ENCODE measurements at regions not wholly inside any gene's neighbourhood (a gene's known extent, or its start where the extent isn't known, plus 50 kb on each side); places are given as distances from the start of the nearest gene placed in this dataset.

- no peaks in the 10 kb centered on the region for H3K9me3 ChIP-seq (ENCODE audit: control insufficient read depth, low read length, poor library complexity, severe bottlenecking)
- no peak for ATAC-seq
- Mint-ChIP-seq H3K27me3 (no peaks in the 10 kb centered on the region), H3K4me1 (no peaks in the 10 kb centered on the region), H3K27ac (no peak overlapping the region), H3K4me3 (no peak overlapping the region), H3K36me3 (ENCODE audit: low read depth) (no peaks in the 10 kb centered on the region)
- no peak for DNase-seq
These were observed 443.4 kb upstream of the CDH19 start for GRCh38 chr18:67047334-67047733.

DNA sequence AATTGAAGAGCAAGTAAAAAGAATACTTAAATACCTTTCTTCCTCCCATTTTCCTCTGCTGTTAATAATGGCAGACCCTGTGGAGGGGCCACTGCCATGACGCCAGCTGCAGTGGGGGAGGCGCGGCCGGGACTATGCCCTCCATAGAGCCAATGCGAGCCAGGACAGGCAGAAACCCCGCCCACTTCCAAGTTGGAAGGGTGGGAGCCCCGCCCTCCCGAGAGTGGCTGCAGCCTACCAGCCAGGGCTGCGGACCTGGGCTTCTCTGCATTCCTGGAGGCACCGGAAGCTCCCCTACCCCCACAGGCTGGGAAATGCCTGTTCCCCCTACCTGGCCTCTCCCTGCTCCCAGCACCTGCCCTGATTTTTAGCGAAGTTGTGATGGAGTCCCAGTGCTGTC, 439.4 kb upstream of the CDH19 start:
- no peak for ATAC-seq
- no peak for DNase-seq
- H3K9me3 ChIP-seq (ENCODE audit: control insufficient read depth, low read length, poor library complexity, severe bottlenecking): no peaks in the 10 kb centered on the region
- Mint-ChIP-seq H3K4me3 (no peak overlapping the region), H3K27me3 (no peaks in the 10 kb centered on the region), H3K4me1 (no peaks in the 10 kb centered on the region), H3K27ac (no peak overlapping the region), H3K36me3 (ENCODE audit: low read depth) (no peaks in the 10 kb centered on the region)

DNA sequence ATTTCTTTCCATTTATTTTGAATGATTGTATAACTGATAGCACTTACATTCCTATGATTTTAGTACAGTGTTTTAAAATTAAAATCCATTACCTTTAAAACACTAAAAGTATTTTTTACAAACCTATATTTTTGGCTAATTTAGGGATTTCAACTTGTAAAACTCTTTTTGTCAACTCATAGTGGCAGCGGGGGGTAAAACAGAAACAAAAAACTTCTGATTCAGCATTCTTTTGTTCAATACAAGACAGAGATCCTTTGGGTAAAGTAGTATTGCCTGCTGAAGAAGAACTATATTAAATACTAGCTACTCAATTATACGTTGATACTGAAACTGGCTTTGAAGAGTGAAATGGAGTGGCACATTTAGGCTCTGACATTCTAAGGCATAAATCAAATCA, 437.4 kb upstream of the CDH19 start:
- Mint-ChIP-seq H3K4me3 (no peak overlapping the region), H3K27me3 (no peaks in the 10 kb centered on the region), H3K4me1 (no peaks in the 10 kb centered on the region), H3K27ac (no peak overlapping the region), H3K36me3 (ENCODE audit: low read depth) (no peaks in the 10 kb centered on the region)
- H3K9me3 ChIP-seq (ENCODE audit: control insufficient read depth, low read length, poor library complexity, severe bottlenecking): no peaks in the 10 kb centered on the region
- DNase-seq (no peak), ATAC-seq (no peak)

DNA sequence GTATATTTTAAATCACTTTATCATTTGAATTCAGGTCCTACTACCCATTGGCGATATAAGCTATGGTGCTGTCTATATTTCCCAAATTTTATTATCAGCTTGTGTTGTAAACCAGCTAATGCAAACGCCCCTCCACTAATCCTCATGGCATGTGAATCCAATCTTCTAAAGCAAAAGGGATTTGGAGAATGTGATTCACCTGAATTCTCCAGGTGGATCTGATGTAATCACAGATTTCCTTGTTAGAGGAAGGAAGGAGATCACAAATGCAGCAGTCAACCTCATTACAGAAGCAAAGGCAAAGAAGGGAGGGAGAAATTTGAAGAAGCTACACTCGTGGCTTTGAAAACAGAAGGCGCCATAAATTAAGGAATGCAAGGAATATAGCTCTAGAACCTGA, 431.1 kb upstream of the CDH19 start:
- H3K36me3 Mint-ChIP-seq (ENCODE audit: low read depth): no peaks in the 10 kb centered on the region
- no peak overlapping the region for H3K4me3 Mint-ChIP-seq
- DNase-seq: no peak
- H3K27me3 Mint-ChIP-seq: no peaks in the 10 kb centered on the region
- no peaks in the 10 kb centered on the region for H3K4me1 Mint-ChIP-seq
- H3K9me3 ChIP-seq (ENCODE audit: control insufficient read depth, low read length, poor library complexity, severe bottlenecking): no peaks in the 10 kb centered on the region
- ATAC-seq: no peak
- H3K27ac Mint-ChIP-seq: no peak overlapping the region

DNA sequence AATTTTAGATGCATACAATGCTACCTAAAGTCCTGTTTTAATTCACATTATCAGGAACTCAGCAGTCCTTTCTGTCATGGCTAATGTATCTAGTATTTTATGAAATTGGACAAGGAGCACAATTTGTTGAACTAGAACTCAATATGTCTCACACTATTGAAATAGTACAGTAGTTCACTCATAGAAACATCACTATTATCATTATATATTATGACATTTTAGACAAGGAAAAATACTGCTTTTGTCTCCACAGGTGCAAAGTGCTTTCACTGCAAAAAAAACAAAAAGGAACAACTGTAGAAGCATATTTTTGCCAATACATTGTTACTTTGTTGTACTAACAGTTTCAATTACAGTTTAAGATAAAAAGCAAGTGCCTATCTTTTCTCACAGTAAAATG, 419.2 kb upstream of the CDH19 start:
- Mint-ChIP-seq H3K4me1 (no peaks in the 10 kb centered on the region), H3K27me3 (no peaks in the 10 kb centered on the region), H3K27ac (no peak overlapping the region), H3K36me3 (ENCODE audit: low read depth) (no peaks in the 10 kb centered on the region), H3K4me3 (no peak overlapping the region)
- DNase-seq (no peak), ATAC-seq (no peak)
- H3K9me3 ChIP-seq (ENCODE audit: control insufficient read depth, low read length, poor library complexity, severe bottlenecking): no peaks in the 10 kb centered on the region

GRCh38 chr18:67010919-67011318, 407.0 kb upstream of the CDH19 start:
- Mint-ChIP-seq H3K27ac (no peak overlapping the region), H3K27me3 (no peaks in the 10 kb centered on the region), H3K4me3 (no peak overlapping the region), H3K4me1 (no peaks in the 10 kb centered on the region), H3K36me3 (ENCODE audit: low read depth) (no peaks in the 10 kb centered on the region)
- ATAC-seq: no peak
- no peak for DNase-seq
- H3K9me3 ChIP-seq (ENCODE audit: control insufficient read depth, low read length, poor library complexity, severe bottlenecking): no peaks in the 10 kb centered on the region

DNA sequence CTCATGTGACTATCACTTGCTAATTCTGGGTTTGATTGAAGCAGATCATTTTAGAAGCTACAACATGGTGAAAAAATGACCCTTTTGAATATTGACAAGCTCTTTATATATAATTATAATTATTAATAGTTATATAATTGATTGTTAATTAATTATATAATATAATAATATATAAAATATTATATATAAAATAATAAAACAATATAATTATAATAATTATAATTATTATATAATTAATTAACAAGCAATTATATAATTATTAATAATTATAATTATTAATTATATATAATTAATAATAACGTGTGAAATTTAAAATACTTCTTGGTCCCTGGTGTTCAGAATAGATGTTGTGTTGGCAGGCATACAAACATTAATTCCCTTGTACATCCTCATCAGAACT, 404.1 kb upstream of the CDH19 start:
- Mint-ChIP-seq H3K4me1 (no peaks in the 10 kb centered on the region), H3K27me3 (no peaks in the 10 kb centered on the region), H3K4me3 (no peak overlapping the region), H3K36me3 (ENCODE audit: low read depth) (no peaks in the 10 kb centered on the region), H3K27ac (no peak overlapping the region)
- ATAC-seq: no peak
- no peak for DNase-seq
- H3K9me3 ChIP-seq (ENCODE audit: control insufficient read depth, low read length, poor library complexity, severe bottlenecking): no peaks in the 10 kb centered on the region

DNA sequence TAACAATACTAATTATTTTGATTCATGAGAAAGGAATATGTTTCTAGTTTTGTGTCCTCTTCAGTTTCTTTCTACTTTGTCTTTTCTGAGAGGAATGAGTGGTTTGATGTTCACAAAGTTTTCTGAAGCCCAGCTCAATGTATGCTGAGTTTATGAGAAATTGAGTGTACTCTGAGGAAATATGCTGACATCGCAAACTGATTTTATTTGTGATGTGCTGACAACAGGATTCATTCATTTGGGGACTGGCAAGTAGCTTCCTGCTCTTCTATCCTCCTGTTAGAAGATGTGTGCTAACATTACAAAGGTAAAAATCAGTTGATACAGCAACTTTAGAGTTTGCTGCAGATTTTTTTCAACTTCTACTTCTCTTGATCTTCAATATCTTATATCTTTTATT, 403.2 kb upstream of the CDH19 start:
- Mint-ChIP-seq H3K27me3 (no peaks in the 10 kb centered on the region), H3K4me3 (no peak overlapping the region), H3K4me1 (no peaks in the 10 kb centered on the region), H3K36me3 (ENCODE audit: low read depth) (no peaks in the 10 kb centered on the region), H3K27ac (no peak overlapping the region)
- ATAC-seq (no peak), DNase-seq (no peak)
- H3K9me3 ChIP-seq (ENCODE audit: control insufficient read depth, low read length, poor library complexity, severe bottlenecking): no peaks in the 10 kb centered on the region

DNA sequence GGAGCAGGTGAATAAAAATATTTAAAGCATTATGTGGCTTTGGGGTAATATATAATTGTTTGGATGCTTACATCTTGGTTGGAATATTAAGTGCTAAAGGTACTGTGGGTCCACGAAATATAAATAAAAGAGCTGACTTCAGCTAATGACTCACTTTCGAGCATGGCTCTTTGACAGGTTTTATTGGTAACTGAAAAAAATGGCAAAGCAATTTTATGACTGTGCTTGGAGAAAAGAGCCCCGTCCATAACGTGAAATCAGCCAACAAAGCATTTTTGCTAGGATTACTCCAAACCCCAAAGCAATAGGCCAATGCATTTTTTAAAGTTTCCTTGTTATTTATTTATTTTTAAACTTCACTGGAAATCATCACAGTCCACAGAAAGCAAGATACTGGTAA, 397.2 kb upstream of the CDH19 start:
- Mint-ChIP-seq H3K27me3 (no peaks in the 10 kb centered on the region), H3K4me1 (no peaks in the 10 kb centered on the region), H3K27ac (no peak overlapping the region), H3K36me3 (ENCODE audit: low read depth) (no peaks in the 10 kb centered on the region), H3K4me3 (no peak overlapping the region)
- ATAC-seq (no peak), DNase-seq (no peak)
- no peaks in the 10 kb centered on the region for H3K9me3 ChIP-seq (ENCODE audit: control insufficient read depth, low read length, poor library complexity, severe bottlenecking)

GRCh38 chr18:66999003-66999402, 395.1 kb upstream of the CDH19 start:
- H3K9me3 ChIP-seq (ENCODE audit: control insufficient read depth, low read length, poor library complexity, severe bottlenecking): no peaks in the 10 kb centered on the region
- Mint-ChIP-seq H3K4me1 (no peaks in the 10 kb centered on the region), H3K4me3 (no peak overlapping the region), H3K36me3 (ENCODE audit: low read depth) (no peaks in the 10 kb centered on the region), H3K27me3 (no peaks in the 10 kb centered on the region), H3K27ac (no peak overlapping the region)
- DNase-seq: no peak
- ATAC-seq: no peak

DNA sequence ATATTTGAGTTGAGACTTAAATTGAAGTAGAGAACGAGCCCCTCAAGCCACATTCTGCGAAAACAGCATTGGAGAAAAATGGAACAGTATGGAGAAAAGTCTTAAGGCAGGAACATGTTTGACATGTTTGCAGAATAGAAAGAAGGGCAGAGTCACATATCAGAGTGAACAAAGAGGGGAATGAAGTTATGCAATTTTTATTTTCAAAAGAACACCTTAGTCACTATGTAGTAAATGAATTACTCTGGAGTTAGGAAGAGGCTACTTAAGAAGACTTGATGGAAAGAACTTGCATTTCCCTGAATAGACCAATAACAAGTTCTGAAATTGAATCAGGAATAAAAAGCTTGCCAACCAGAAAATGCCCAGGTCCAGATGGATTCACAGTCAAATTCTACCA, 391.4 kb upstream of the CDH19 start:
- DNase-seq: no peak
- H3K4me1 Mint-ChIP-seq: no peaks in the 10 kb centered on the region

GRCh38 chr18:66994790-66995189, 390.9 kb upstream of the CDH19 start:
- H3K27ac Mint-ChIP-seq: no peak overlapping the region
- no peaks in the 10 kb centered on the region for H3K9me3 ChIP-seq (ENCODE audit: control insufficient read depth, low read length, poor library complexity, severe bottlenecking)
- DNase-seq (no peak), ATAC-seq (no peak)
- no peaks in the 10 kb centered on the region for H3K4me1 Mint-ChIP-seq
- no peaks in the 10 kb centered on the region for H3K36me3 Mint-ChIP-seq (ENCODE audit: low read depth)
- no peaks in the 10 kb centered on the region for H3K27me3 Mint-ChIP-seq
- no peak overlapping the region for H3K4me3 Mint-ChIP-seq

More for the DNA sequence above, 391.4 kb upstream of the CDH19 start:
- no peak for ATAC-seq
- no peaks in the 10 kb centered on the region for H3K27me3 Mint-ChIP-seq
- no peaks in the 10 kb centered on the region for H3K9me3 ChIP-seq (ENCODE audit: control insufficient read depth, low read length, poor library complexity, severe bottlenecking)
- H3K4me3 Mint-ChIP-seq: no peak overlapping the region
- no peak overlapping the region for H3K27ac Mint-ChIP-seq
- no peaks in the 10 kb centered on the region for H3K36me3 Mint-ChIP-seq (ENCODE audit: low read depth)

DNA sequence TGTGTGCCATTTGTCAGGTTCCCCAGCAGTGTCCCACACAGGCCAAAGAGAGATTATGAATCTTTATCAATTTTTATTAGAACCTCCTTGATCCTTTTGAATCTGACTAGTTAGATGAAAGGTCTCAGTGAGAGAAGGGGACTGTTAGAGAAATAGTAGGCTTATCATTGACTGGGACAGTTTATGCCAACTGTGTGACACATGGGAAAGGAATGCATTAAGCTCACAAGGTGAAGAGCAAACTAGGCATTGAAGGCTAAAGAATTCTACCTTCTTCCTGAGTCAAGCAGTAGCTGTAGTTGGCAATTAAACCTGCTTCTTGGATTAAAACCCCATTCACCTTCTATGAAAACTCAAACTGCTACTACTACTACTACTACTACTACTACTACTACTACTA, 389.6 kb upstream of the CDH19 start:
- no peaks in the 10 kb centered on the region for H3K27me3 Mint-ChIP-seq
- H3K36me3 Mint-ChIP-seq (ENCODE audit: low read depth): no peaks in the 10 kb centered on the region
- DNase-seq (no peak), ATAC-seq (no peak)
- no peak overlapping the region for H3K27ac Mint-ChIP-seq
- no peaks in the 10 kb centered on the region for H3K4me1 Mint-ChIP-seq
- no peak overlapping the region for H3K4me3 Mint-ChIP-seq
- H3K9me3 ChIP-seq (ENCODE audit: control insufficient read depth, low read length, poor library complexity, severe bottlenecking): no peaks in the 10 kb centered on the region

DNA sequence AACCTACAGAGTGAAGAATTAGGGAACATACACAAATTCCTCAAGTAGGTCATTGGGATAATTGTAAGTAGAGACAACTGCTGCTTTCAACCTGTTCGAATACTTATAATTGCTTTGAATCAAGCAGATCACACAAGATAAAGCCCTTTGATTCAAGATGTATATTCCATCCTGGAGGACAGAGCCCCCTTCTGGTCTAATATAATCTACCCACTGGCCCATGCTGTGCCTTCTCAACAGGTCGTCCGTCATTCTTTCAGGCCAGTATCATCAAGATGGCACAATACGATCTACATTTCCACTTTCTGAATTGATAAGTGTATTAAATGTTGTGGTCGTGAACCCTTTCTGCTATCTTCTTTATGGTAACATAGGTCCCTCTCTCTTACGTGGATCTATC, 387.0 kb upstream of the CDH19 start:
- ATAC-seq (no peak), DNase-seq (no peak)
- Mint-ChIP-seq H3K4me3 (no peak overlapping the region), H3K36me3 (ENCODE audit: low read depth) (no peaks in the 10 kb centered on the region), H3K4me1 (no peaks in the 10 kb centered on the region), H3K27me3 (no peaks in the 10 kb centered on the region), H3K27ac (no peak overlapping the region)
- H3K9me3 ChIP-seq (ENCODE audit: control insufficient read depth, low read length, poor library complexity, severe bottlenecking): no peaks in the 10 kb centered on the region

- Mint-ChIP-seq H3K4me3 (no peak overlapping the region), H3K27ac (no peak overlapping the region), H3K27me3 (no peaks in the 10 kb centered on the region), H3K4me1 (no peaks in the 10 kb centered on the region), H3K36me3 (ENCODE audit: low read depth) (no peaks in the 10 kb centered on the region)
- ATAC-seq (no peak), DNase-seq (no peak)
- no peaks in the 10 kb centered on the region for H3K9me3 ChIP-seq (ENCODE audit: control insufficient read depth, low read length, poor library complexity, severe bottlenecking)
These were observed 375.1 kb upstream of the CDH19 start for GRCh38 chr18:66979009-66979408.
